Caco-2 (cell line): ENCODE measurements at regions not wholly inside any gene's neighbourhood (a gene's known extent, or its start where the extent isn't known, plus 50 kb on each side); places are given as distances from the start of the nearest gene placed in this dataset.

Experiments used
- BruUV-seq: library from RNA; stranded (reverse); fragments of 400-500 nt; replicated peaks from 2 replicates; lab custom pipeline; 2021; lab: Mats Ljungman, UMichigan
- CTCF ChIA-PET: fragments of 300-600 bp; sonication (Branson Sonifier 250); formaldehyde crosslinking; loops from one replicate; lab custom pipeline; 2022; ENCODE audit warnings: antibody characterized with exemption; lab: Charles Lee
- POLR2A ChIA-PET: fragments of 300-600 bp; sonication (Branson Sonifier 250); formaldehyde crosslinking; loops from one replicate; lab custom pipeline; 2022; ENCODE audit warnings: antibody characterized with exemption; lab: Charles Lee
- DNase-seq, 2 experiments: peaks; one replicate each; pipeline versions ENCODE4 v3.0.0 to v3.0.0-alpha.2; 2020 to 2022
- H3K27me3 ChIP-seq: replicated peaks from 2 replicates; pipeline ENCODE4 v1.6.0; 2011; ENCODE audit warnings: low read length; ENCODE audit not compliant: control insufficient read depth, insufficient read depth
- H3K36me3 ChIP-seq: 2 replicates; pipeline ENCODE4 v1.5.1; 2011; ENCODE audit warnings: low read length; ENCODE audit not compliant: control insufficient read depth, insufficient read depth
- H3K4me1 ChIP-seq: fragments of 250-450 bp; sonication (Bioruptor Pico); 2 replicates; pipeline ENCODE4 v1.5.1; 2020; ENCODE audit warnings: mild to moderate bottlenecking
- H3K4me3 ChIP-seq: 2 replicates; pipeline ENCODE4 v1.5.1; 2011; ENCODE audit warnings: low read depth, mild to moderate bottlenecking, control low read depth, low read length
- H3K9me3 ChIP-seq: fragments of 250-450 bp; sonication (Bioruptor Pico); 2 replicates; pipeline ENCODE4 v1.5.1; 2020; ENCODE audit warnings: mild to moderate bottlenecking, moderate library complexity
- H3K27ac Mint-ChIP-seq: one replicate; pipeline ENCODE4 v1.8.0; 2022; ENCODE audit warnings: mixed read lengths; ENCODE audit not compliant: unreplicated experiment
- H3K27me3 Mint-ChIP-seq: one replicate; pipeline ENCODE4 v1.8.0; 2022; ENCODE audit warnings: mixed read lengths; ENCODE audit not compliant: insufficient read depth, unreplicated experiment
- H3K36me3 Mint-ChIP-seq: one replicate; pipeline ENCODE4 v1.8.0; 2022; ENCODE audit warnings: mild to moderate bottlenecking, mixed read lengths; ENCODE audit not compliant: insufficient read depth, unreplicated experiment
- H3K4me1 Mint-ChIP-seq: one replicate; pipeline ENCODE4 v1.8.0; 2022; ENCODE audit warnings: low read depth, mixed read lengths; ENCODE audit not compliant: unreplicated experiment
- H3K4me3 Mint-ChIP-seq: one replicate; pipeline ENCODE4 v1.8.0; 2022; ENCODE audit warnings: mild to moderate bottlenecking, moderate library complexity, mixed read lengths; ENCODE audit not compliant: unreplicated experiment
- H3K9me3 Mint-ChIP-seq: one replicate; pipeline ENCODE4 v1.8.0; 2022; ENCODE audit warnings: mixed read lengths; ENCODE audit not compliant: unreplicated experiment
- CTCF ChIP-seq, 2 experiments: fragments of 200-600 bp in 1 of 2; IDR thresholded peaks; 1 replicate in 1 of 2; 2 replicates in 1 of 2; pipeline versions ENCODE4 v1.5.1 to v1.8.0; 2011 to 2022; ENCODE audit warnings: antibody characterized with exemption in 1 of 2, control low read depth in 1 of 2, inconsistent platforms in 1 of 2, low read depth in 1 of 2, low read length in 1 of 2, mild to moderate bottlenecking in 1 of 2, moderate library complexity in 1 of 2; ENCODE audit not compliant: insufficient read depth in 1 of 2, severe bottlenecking in 1 of 2, unreplicated experiment in 1 of 2
- intact Hi-C: fragments of 100-400 bp; cut with micrococcal nuclease; formaldehyde crosslinking; loops from one replicate; pipeline ENCODE4 v1.10.0; 2022; ENCODE audit not compliant: unreplicated experiment

- Mint-ChIP-seq H3K36me3 (no peaks in the 10 kb centered on the region), H3K4me3 (no peak overlapping the region), H3K27me3 (no peaks in the 10 kb centered on the region), H3K27ac (no peak overlapping the region), H3K9me3 (no peaks in the 10 kb centered on the region), H3K4me1 (peaks cover 13% of the 10 kb centered on the region)
- Histone ChIP-seq H3K36me3 (no peaks in the 10 kb centered on the region), H3K27me3 (no peaks in the 10 kb centered on the region), H3K9me3 (no peaks in the 10 kb centered on the region), H3K4me3 (no peak overlapping the region), H3K4me1 (peaks cover 18% of the 10 kb centered on the region)
- no peak for DNase-seq
- intact Hi-C loops = no loop called here
- BruUV-seq = no TSS peak
- ChIA-PET CTCF (no interaction called here), POLR2A (no interaction called here)
- no peak for TF ChIP-seq CTCF (IDR thresholded peaks at IDR 0.05; ENCODE audit: insufficient read depth in 1 of 2, low read depth in 1 of 2, low read length in 1 of 2, severe bottlenecking in 1 of 2, unreplicated experiment in 1 of 2)
Observed at GRCh38 chr4:146027761-146028160, 89.1 kb upstream of the ZNF827 start.

- CTCF ChIA-PET = no interaction called here
- no peak overlapping the region for H3K27ac Mint-ChIP-seq
- no TSS peak for BruUV-seq
Observed at GRCh38 chr4:146023334-146023967, 84.8 kb upstream of the ZNF827 start.

GRCh38 chr4:146022541-146022940 lies 83.9 kb upstream of the ZNF827 start:
- Mint-ChIP-seq H3K4me1 (no peaks in the 10 kb centered on the region), H3K9me3 (peaks cover 7% of the 10 kb centered on the region), H3K36me3 (no peaks in the 10 kb centered on the region), H3K27me3 (peaks cover 4% of the 10 kb centered on the region), H3K27ac (no peak overlapping the region), H3K4me3 (no peak overlapping the region)
- intact Hi-C loops = no loop called here
- ChIA-PET CTCF (no interaction called here), POLR2A (no interaction called here)
- no peak for TF ChIP-seq CTCF (IDR thresholded peaks at IDR 0.05; ENCODE audit: insufficient read depth in 1 of 2, low read depth in 1 of 2, low read length in 1 of 2, severe bottlenecking in 1 of 2, unreplicated experiment in 1 of 2)
- H3K36me3 ChIP-seq = no peaks in the 10 kb centered on the region
- no peaks in the 10 kb centered on the region for H3K27me3 ChIP-seq
- no peaks in the 10 kb centered on the region for H3K4me1 ChIP-seq
- no peaks in the 10 kb centered on the region for H3K9me3 ChIP-seq
- BruUV-seq = no TSS peak
- DNase-seq = no peak
- no peak overlapping the region for H3K4me3 ChIP-seq

More at GRCh38 chr4:146023334-146023967, 84.8 kb upstream of the ZNF827 start:
- Histone ChIP-seq H3K36me3 (no peaks in the 10 kb centered on the region), H3K4me3 (no peak overlapping the region), H3K9me3 (no peaks in the 10 kb centered on the region), H3K4me1 (no peaks in the 10 kb centered on the region), H3K27me3 (no peaks in the 10 kb centered on the region)
- no peak for DNase-seq
- POLR2A ChIA-PET = no interaction called here
- no peaks in the 10 kb centered on the region for H3K36me3 Mint-ChIP-seq
- H3K4me1 Mint-ChIP-seq = no peaks in the 10 kb centered on the region
- intact Hi-C loops = no loop called here
- peaks cover 2% of the 10 kb centered on the region for H3K9me3 Mint-ChIP-seq
- TF ChIP-seq CTCF (IDR thresholded peaks at IDR 0.05; ENCODE audit: insufficient read depth in 1 of 2, low read depth in 1 of 2, low read length in 1 of 2, severe bottlenecking in 1 of 2, unreplicated experiment in 1 of 2) = no peak
- H3K27me3 Mint-ChIP-seq = peaks cover 4% of the 10 kb centered on the region
- no peak overlapping the region for H3K4me3 Mint-ChIP-seq
